A673 (cell line): ENCODE measurements at regions not wholly inside any gene's neighbourhood (a gene's known extent, or its start where the extent isn't known, plus 50 kb on each side); places are given as distances from the start of the nearest gene placed in this dataset.

ENCODE experiments used
- EZH2 ChIP-seq: fragments of 200-600 bp; sonication (generic); IDR thresholded peaks from 2 replicates; pipeline ENCODE4 v1.6.1; 2017; ENCODE audit warnings: borderline replicate concordance, low read depth, mild to moderate bottlenecking, mixed read lengths, antibody characterized with exemption, low read length; ENCODE audit not compliant: poor library complexity, severe bottlenecking
- TF ChIP-seq, protein P1 (sequence below): fragments of 300-800, 200-600 bp; sonication (generic); conservative IDR thresholded peaks from 2 replicates; pipeline ENCODE4 v1.5.1; 2017; ENCODE audit warnings: low read depth, mild to moderate bottlenecking, antibody characterized with exemption, low read length, moderate library complexity, mixed read lengths

DNA sequence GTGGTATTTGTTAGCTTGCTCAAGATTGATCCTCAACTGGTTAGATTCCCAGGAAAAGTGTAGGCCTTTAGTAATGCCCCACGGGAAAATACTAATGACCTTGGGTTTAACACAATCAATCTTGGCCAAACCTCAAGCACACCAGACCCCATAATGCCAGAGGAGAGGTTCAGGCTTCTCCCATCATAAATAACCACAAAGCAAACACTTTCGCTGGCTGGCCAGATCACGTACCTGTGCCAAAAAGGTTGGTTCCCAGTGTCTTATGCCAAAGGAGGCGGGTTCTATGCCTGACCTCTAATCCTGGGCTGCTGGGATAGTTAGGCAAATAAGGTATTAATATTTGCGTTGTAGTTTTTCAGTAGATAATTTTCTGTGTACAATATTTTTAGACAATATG, 379.2 kb upstream of the CDH18 start:
- TF ChIP-seq, protein P1, sequence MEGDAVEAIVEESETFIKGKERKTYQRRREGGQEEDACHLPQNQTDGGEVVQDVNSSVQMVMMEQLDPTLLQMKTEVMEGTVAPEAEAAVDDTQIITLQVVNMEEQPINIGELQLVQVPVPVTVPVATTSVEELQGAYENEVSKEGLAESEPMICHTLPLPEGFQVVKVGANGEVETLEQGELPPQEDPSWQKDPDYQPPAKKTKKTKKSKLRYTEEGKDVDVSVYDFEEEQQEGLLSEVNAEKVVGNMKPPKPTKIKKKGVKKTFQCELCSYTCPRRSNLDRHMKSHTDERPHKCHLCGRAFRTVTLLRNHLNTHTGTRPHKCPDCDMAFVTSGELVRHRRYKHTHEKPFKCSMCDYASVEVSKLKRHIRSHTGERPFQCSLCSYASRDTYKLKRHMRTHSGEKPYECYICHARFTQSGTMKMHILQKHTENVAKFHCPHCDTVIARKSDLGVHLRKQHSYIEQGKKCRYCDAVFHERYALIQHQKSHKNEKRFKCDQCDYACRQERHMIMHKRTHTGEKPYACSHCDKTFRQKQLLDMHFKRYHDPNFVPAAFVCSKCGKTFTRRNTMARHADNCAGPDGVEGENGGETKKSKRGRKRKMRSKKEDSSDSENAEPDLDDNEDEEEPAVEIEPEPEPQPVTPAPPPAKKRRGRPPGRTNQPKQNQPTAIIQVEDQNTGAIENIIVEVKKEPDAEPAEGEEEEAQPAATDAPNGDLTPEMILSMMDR = no peak
- no peak for TF ChIP-seq EZH2
